HEK293 (cell line): ENCODE measurements at regions not wholly inside any gene's neighbourhood (a gene's known extent, or its start where the extent isn't known, plus 50 kb on each side); places are given as distances from the start of the nearest gene placed in this dataset.

ENCODE experiments used
- CTCF ChIA-PET: fragments of 350-600 bp; formaldehyde crosslinking; extraction: SDS; loops from one replicate; lab custom pipeline; 2021; ENCODE audit warnings: antibody characterized with exemption; lab: Yijun Ruan, JAX
- POLR2A ChIA-PET: fragments of 300-600 bp; formaldehyde crosslinking; extraction: SDS; loops from one replicate; lab custom pipeline; 2020; ENCODE audit warnings: antibody characterized with exemption, inconsistent platforms; lab: Yijun Ruan, JAX
- H3K27ac ChIP-seq: fragments of 200-500 bp; sonication (Bioruptor generic); 2 replicates; pipeline ENCODE4 v1.5.1; 2014; ENCODE audit warnings: low read depth, low read length, control low read depth, inconsistent platforms; ENCODE audit errors: extremely low read depth
- H3K36me3 ChIP-seq, 2 experiments: fragments of 200-500 bp in 1 of 2; sonication (Bioruptor generic) in 1 of 2; 1 replicate in 1 of 2; 2 replicates in 1 of 2; pipeline ENCODE4 v1.5.1; 2014 to 2017; ENCODE audit warnings: inconsistent platforms in 2 of 2, low read length in 2 of 2; ENCODE audit not compliant: control insufficient read depth in 2 of 2, insufficient read depth in 1 of 2
- H3K4me1 ChIP-seq: fragments of 200-500 bp; sonication (Bioruptor generic); 2 replicates; pipeline ENCODE4 v1.5.1; 2014; ENCODE audit warnings: mild to moderate bottlenecking, low read length, inconsistent platforms; ENCODE audit not compliant: control insufficient read depth, insufficient read depth
- H3K4me3 ChIP-seq: 2 replicates; pipeline ENCODE4 v1.5.1; 2011; ENCODE audit warnings: low read depth, mild to moderate bottlenecking, control low read depth, low read length, moderate library complexity
- H3K9me3 ChIP-seq: fragments of 200-500 bp; sonication (Bioruptor generic); 2 replicates; pipeline ENCODE4 v1.5.1; 2014; ENCODE audit warnings: low read depth, low read length, inconsistent platforms; ENCODE audit not compliant: control insufficient read depth, insufficient read depth
- HIC1 ChIP-seq: fragments of 450-650 bp; formaldehyde crosslinking; IDR thresholded peaks from 2 replicates; pipeline ENCODE4 v1.5.1; 2016; ENCODE audit warnings: missing biosample characterization, missing genetic modification characterization
- PRDM10 ChIP-seq: fragments of 450-650 bp; formaldehyde crosslinking; IDR thresholded peaks from 2 replicates; pipeline ENCODE4 v1.5.1; 2016; ENCODE audit warnings: missing biosample characterization, missing genetic modification characterization
- RBAK ChIP-seq: fragments of 450-650 bp; formaldehyde crosslinking; IDR thresholded peaks from 2 replicates; pipeline ENCODE4 v1.5.1; 2016; ENCODE audit warnings: missing biosample characterization, missing genetic modification characterization
- SCRT2 ChIP-seq: fragments of 450-650 bp; formaldehyde crosslinking; IDR thresholded peaks from 2 replicates; pipeline ENCODE4 v1.5.1; 2016; ENCODE audit warnings: missing biosample characterization, missing genetic modification characterization
- SP7 ChIP-seq: fragments of 450-650 bp; formaldehyde crosslinking; IDR thresholded peaks from 2 replicates; pipeline ENCODE4 v1.5.1; 2016; ENCODE audit warnings: missing biosample characterization, missing genetic modification characterization
- ZBTB17 ChIP-seq: fragments of 450-650 bp; formaldehyde crosslinking; IDR thresholded peaks from 2 replicates; pipeline ENCODE4 v1.5.1; 2016; ENCODE audit warnings: missing biosample characterization, missing genetic modification characterization
- ZFP41 ChIP-seq: fragments of 450-650 bp; formaldehyde crosslinking; IDR thresholded peaks from 2 replicates; pipeline ENCODE4 v1.5.1; 2016; ENCODE audit warnings: missing biosample characterization, missing genetic modification characterization, borderline replicate concordance
- ZNF121 ChIP-seq: fragments of 450-650 bp; formaldehyde crosslinking; IDR thresholded peaks from 2 replicates; pipeline ENCODE4 v1.5.1; 2016; ENCODE audit warnings: missing biosample characterization, missing genetic modification characterization
- ZNF157 ChIP-seq: fragments of 450-650 bp; formaldehyde crosslinking; IDR thresholded peaks from 2 replicates; pipeline ENCODE4 v1.5.1; 2016; ENCODE audit warnings: missing biosample characterization, missing genetic modification characterization
- ZNF2 ChIP-seq: fragments of 450-650 bp; formaldehyde crosslinking; IDR thresholded peaks from 2 replicates; pipeline ENCODE4 v1.5.1; 2016; ENCODE audit warnings: missing biosample characterization, missing genetic modification characterization
- ZNF214 ChIP-seq: fragments of 450-650 bp; formaldehyde crosslinking; IDR thresholded peaks from 2 replicates; pipeline ENCODE4 v1.5.1; 2017; ENCODE audit warnings: missing biosample characterization, mild to moderate bottlenecking, missing genetic modification characterization, borderline replicate concordance
- ZNF529 ChIP-seq: fragments of 450-650 bp; formaldehyde crosslinking; IDR thresholded peaks from 2 replicates; pipeline ENCODE4 v1.5.1; 2017; ENCODE audit warnings: missing genetic modification characterization, missing biosample characterization; ENCODE audit not compliant: insufficient replicate concordance
- ZNF555 ChIP-seq: fragments of 450-650 bp; formaldehyde crosslinking; conservative IDR thresholded peaks from 2 replicates; pipeline ENCODE4 v1.5.1; 2017; ENCODE audit warnings: missing biosample characterization, mild to moderate bottlenecking, missing genetic modification characterization, inconsistent platforms
- ZNF560 ChIP-seq: fragments of 450-650 bp; formaldehyde crosslinking; IDR thresholded peaks from 2 replicates; pipeline ENCODE4 v1.5.1; 2017; ENCODE audit warnings: missing biosample characterization, missing genetic modification characterization, borderline replicate concordance
- ZNF670 ChIP-seq: fragments of 450-650 bp; formaldehyde crosslinking; IDR thresholded peaks from 2 replicates; pipeline ENCODE4 v1.5.1; 2016; ENCODE audit warnings: missing biosample characterization, missing genetic modification characterization, low read depth
- ZNF768 ChIP-seq: fragments of 450-650 bp; formaldehyde crosslinking; IDR thresholded peaks from 2 replicates; pipeline ENCODE4 v1.5.1; 2018; ENCODE audit warnings: missing biosample characterization, mild to moderate bottlenecking, missing genetic modification characterization
- ZSCAN23 ChIP-seq: fragments of 450-650 bp; formaldehyde crosslinking; IDR thresholded peaks from 2 replicates; pipeline ENCODE4 v1.5.1; 2016; ENCODE audit warnings: missing biosample characterization, missing genetic modification characterization
- TF ChIP-seq, protein P1 (sequence below): fragments of 450-650 bp; formaldehyde crosslinking; IDR thresholded peaks from 2 replicates; pipeline ENCODE4 v1.5.1; 2016; ENCODE audit warnings: missing biosample characterization, missing genetic modification characterization
- TF ChIP-seq, protein P2 (sequence below): fragments of 450-650 bp; formaldehyde crosslinking; IDR thresholded peaks from 2 replicates; pipeline ENCODE4 v1.5.1; 2016; ENCODE audit warnings: missing biosample characterization, missing genetic modification characterization

DNA sequence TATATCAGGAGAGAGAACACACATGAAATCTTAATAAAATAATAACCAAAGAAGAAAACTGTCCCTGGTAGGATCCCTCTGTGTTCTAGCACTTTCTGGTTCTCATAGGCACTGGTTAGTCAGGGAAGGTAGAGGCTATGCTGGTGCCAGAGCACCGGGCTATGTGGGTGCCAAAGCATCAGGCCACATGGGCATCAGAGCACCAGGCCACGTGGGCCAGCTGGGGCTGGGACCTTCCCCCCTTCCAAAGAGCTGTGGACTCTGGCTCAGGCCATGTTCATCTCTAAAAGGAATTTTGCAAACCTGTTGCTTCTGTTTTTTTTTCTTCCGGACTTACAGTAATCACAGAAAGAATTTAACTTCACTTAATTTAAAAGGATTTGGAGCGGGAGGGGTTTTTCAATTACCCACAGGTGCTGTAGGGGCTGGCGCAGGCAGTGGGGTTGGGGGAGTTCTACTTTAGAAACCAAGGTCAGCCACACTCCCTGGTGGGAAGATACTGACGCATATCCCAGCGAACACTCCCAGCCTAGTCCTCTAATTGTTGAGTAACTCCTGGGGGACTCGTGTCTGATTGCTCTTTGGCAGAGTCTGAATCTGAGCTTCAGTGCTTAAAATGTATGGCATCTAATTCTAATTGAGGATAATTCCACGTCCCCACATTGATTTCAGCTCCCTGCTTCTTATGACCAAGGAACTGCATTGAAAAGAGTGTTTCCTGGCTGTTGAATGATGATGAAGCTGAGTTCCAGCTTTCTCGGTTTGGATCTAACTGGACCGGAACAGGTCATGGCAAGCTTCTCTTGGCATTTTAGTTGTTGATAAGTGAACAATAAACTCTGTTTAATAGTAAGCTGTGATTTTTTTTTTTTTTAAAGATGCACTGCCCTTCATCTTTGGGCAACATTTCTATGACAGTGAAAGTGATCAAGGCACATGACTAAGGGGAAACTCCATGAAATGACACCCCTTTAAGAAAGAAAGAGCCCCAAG lies 110.7 kb upstream of the FZD8 start:
- no peaks in the 10 kb centered on the region for H3K4me1 ChIP-seq
- no peaks in the 10 kb centered on the region for H3K9me3 ChIP-seq
- POLR2A ChIA-PET = no interaction called here
- no peak overlapping the region for H3K4me3 ChIP-seq
- H3K27ac ChIP-seq = no peak overlapping the region
- CTCF ChIA-PET = interaction anchor here (0.6 to 0.9 kb wide), 2 partner anchors 12 kb away, joined by 3 read pairs; no protein-coding TSS in a partner anchor
- TF ChIP-seq ZSCAN23 (tag by site-specific recombination) (no peak), ZNF670 (tag by site-specific recombination) (no peak), SCRT2 (tag by site-specific recombination) (peak; percentile 50)
- H3K36me3 ChIP-seq = no peaks in the 10 kb centered on the region

GRCh38 chr10:35751347-35751746 lies 109.3 kb upstream of the FZD8 start:
- Histone ChIP-seq H3K27ac (no peak overlapping the region), H3K4me3 (no peak overlapping the region)
- POLR2A ChIA-PET = no interaction called here
- TF ChIP-seq ZNF555 (tag by site-specific recombination) (no peak), ZNF2 (tag by site-specific recombination) (no peak)
- TF ChIP-seq, protein P1, sequence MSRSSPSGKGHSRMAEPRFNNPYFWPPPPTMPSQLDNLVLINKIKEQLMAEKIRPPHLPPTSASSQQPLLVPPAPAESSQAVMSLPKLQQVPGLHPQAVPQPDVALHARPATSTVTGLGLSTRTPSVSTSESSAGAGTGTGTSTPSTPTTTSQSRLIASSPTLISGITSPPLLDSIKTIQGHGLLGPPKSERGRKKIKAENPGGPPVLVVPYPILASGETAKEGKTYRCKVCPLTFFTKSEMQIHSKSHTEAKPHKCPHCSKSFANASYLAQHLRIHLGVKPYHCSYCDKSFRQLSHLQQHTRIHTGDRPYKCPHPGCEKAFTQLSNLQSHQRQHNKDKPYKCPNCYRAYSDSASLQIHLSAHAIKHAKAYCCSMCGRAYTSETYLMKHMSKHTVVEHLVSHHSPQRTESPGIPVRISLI (tag by site-specific recombination) = no peak
- TF ChIP-seq, all 188 proteins: peak for 0
- Histone ChIP-seq H3K36me3 (no peaks in the 10 kb centered on the region), H3K4me1 (no peaks in the 10 kb centered on the region), H3K9me3 (no peaks in the 10 kb centered on the region)
- CTCF ChIA-PET = no interaction called here

- H3K9me3 ChIP-seq = no peaks in the 10 kb centered on the region
- POLR2A ChIA-PET = no interaction called here
- H3K27ac ChIP-seq = no peak overlapping the region
- CTCF ChIA-PET = no interaction called here
- H3K4me1 ChIP-seq = no peaks in the 10 kb centered on the region
- no peaks in the 10 kb centered on the region for H3K36me3 ChIP-seq
- H3K4me3 ChIP-seq = no peak overlapping the region
- TF ChIP-seq RBAK (no peak), ZNF768 (no peak), PRDM10 (tag by site-specific recombination) (no peak), ZFP41 (tag by site-specific recombination) (no peak), ZNF560 (tag by site-specific recombination) (no peak), ZNF2 (tag by site-specific recombination) (no peak), ZBTB17 (tag by site-specific recombination) (no peak), ZNF529 (tag by site-specific recombination) (no peak), ZNF157 (no peak), ZNF214 (tag by site-specific recombination) (no peak), ZNF121 (tag by site-specific recombination) (no peak), SP7 (tag by site-specific recombination) (no peak), HIC1 (tag by site-specific recombination) (no peak)
- TF ChIP-seq, protein P2, sequence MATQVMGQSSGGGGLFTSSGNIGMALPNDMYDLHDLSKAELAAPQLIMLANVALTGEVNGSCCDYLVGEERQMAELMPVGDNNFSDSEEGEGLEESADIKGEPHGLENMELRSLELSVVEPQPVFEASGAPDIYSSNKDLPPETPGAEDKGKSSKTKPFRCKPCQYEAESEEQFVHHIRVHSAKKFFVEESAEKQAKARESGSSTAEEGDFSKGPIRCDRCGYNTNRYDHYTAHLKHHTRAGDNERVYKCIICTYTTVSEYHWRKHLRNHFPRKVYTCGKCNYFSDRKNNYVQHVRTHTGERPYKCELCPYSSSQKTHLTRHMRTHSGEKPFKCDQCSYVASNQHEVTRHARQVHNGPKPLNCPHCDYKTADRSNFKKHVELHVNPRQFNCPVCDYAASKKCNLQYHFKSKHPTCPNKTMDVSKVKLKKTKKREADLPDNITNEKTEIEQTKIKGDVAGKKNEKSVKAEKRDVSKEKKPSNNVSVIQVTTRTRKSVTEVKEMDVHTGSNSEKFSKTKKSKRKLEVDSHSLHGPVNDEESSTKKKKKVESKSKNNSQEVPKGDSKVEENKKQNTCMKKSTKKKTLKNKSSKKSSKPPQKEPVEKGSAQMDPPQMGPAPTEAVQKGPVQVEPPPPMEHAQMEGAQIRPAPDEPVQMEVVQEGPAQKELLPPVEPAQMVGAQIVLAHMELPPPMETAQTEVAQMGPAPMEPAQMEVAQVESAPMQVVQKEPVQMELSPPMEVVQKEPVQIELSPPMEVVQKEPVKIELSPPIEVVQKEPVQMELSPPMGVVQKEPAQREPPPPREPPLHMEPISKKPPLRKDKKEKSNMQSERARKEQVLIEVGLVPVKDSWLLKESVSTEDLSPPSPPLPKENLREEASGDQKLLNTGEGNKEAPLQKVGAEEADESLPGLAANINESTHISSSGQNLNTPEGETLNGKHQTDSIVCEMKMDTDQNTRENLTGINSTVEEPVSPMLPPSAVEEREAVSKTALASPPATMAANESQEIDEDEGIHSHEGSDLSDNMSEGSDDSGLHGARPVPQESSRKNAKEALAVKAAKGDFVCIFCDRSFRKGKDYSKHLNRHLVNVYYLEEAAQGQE = no peak
These were observed 107.1 kb upstream of the FZD8 start for GRCh38 chr10:35749230-35749629.
